ENCODE measurements at regions not wholly inside any gene's neighbourhood (a gene's known extent, or its start where the extent isn't known, plus 50 kb on each side); places are given as distances from the start of the nearest gene placed in this dataset.

- no peak for TF ChIP-seq CTCF (IDR thresholded peaks at IDR 0.05; ENCODE audit: control extremely low read depth in 1 of 3, insufficient read depth in 1 of 3, low read depth in 1 of 3, low read length in 3 of 3)
- TF ChIP-seq RXRA (IDR thresholded peaks at IDR 0.05; ENCODE audit: insufficient read depth, low read depth, low read length): no peak
- TF ChIP-seq POLR2A (IDR thresholded peaks at IDR 0.05; ENCODE audit: control extremely low read depth in 1 of 2, low read depth in 2 of 2, low read length in 2 of 2): no peak
Measured at GRCh38 chr9:8207596-8207995, 408.0 kb upstream of the DMAC1 start.
